Body of pancreas (tissue), 4 donors: ENCODE measurements at regions not wholly inside any gene's neighbourhood (a gene's known extent, or its start where the extent isn't known, plus 50 kb on each side); places are given as distances from the start of the nearest gene placed in this dataset.

Source experiments
- ATAC-seq: fragments of 150-250 bp; one replicate; pipeline ENCODE4 v1.9.1; 2016
- DNase-seq, 4 donors: peaks; one replicate each; pipeline ENCODE4 v3.0.0-alpha.2; 2019
- H3K27ac ChIP-seq, 4 donors: fragments of 200-600 bp; sonication (generic); 1 replicate in 3 of 4; 2 replicates in 1 of 4; pipeline versions ENCODE4 v1.5.1 to v1.6.1; 2016 to 2019; ENCODE audit warnings: mild to moderate bottlenecking in 1 of 4, mixed read lengths in 1 of 4, moderate library complexity in 1 of 4
- H3K27me3 ChIP-seq, 2 donors: fragments of 200-600 bp; sonication (generic); one replicate each; pipeline ENCODE4 v1.6.0; 2016; ENCODE audit warnings: mild to moderate bottlenecking in 1 of 2
- H3K36me3 ChIP-seq, 2 donors: fragments of 200-600 bp; sonication (generic); replicated peaks in 1 of 2; 2 replicates each; pipeline ENCODE4 v1.5.1; 2016; ENCODE audit warnings: low read depth in 2 of 2; ENCODE audit not compliant: insufficient read depth in 1 of 2
- H3K4me1 ChIP-seq: fragments of 200-600 bp; sonication (generic); one replicate; pipeline ENCODE4 v1.6.0; 2016
- H3K4me3 ChIP-seq, 2 donors: fragments of 200-600 bp; sonication (generic); 1 replicate in 1 of 2; 2 replicates in 1 of 2; pipeline ENCODE4 v1.5.1; 2016 to 2019
- H3K9me3 ChIP-seq, 3 donors: fragments of 200-600 bp; sonication (generic); 1 replicate in 2 of 3; 2 replicates in 1 of 3; pipeline ENCODE4 v1.5.1; 2016
- CTCF ChIP-seq, 7 experiments: fragments of 450-650 bp in 4 of 7; fragments of 200-600 bp in 3 of 7; sonication (generic) in 3 of 7; IDR thresholded peaks; one replicate each; pipeline ENCODE4 v1.5.1; 2016 to 2019; ENCODE audit warnings: antibody characterized with exemption in 7 of 7
- POLR2A ChIP-seq, 3 donors: fragments of 450-650 bp; IDR thresholded peaks; one replicate each; pipeline ENCODE4 v1.6.1; 2016; ENCODE audit warnings: antibody characterized with exemption in 3 of 3, mild to moderate bottlenecking in 2 of 3
- WGBS, 2 donors: methylation state at CpG; one replicate each; pipeline ENCODE4 v1.1.5; 2017; 5-methylcytosine and 5-hydroxymethylcytosine counted together
- intact Hi-C: fragments of 100-400 bp; cut with DNase I; formaldehyde crosslinking; loops from one replicate; pipeline ENCODE4 v1.15.1; 2023

GRCh38 chr18:41338341-41338740 is 616.7 kb upstream of the PIK3C3 start:
- ATAC-seq (no peak), DNase-seq (no peak)
- Histone ChIP-seq H3K4me1 (no peaks in the 10 kb centered on the region), H3K36me3 (no peaks in the 10 kb centered on the region), H3K27me3 (no peaks in the 10 kb centered on the region), H3K9me3 (no peaks in the 10 kb centered on the region), H3K27ac (no peak overlapping the region), H3K4me3 (no peak overlapping the region)
- no peak for TF ChIP-seq POLR2A (IDR thresholded peaks at IDR 0.05)
- whole genome bisulfite sequencing, 2 donors: 24 to 30% methylated on average over 1 of the region's 1 CpG
- intact Hi-C loops: no loop called here

GRCh38 chr18:41331661-41332060 is 623.4 kb upstream of the PIK3C3 start:
- H3K27ac ChIP-seq: no peak overlapping the region
- ATAC-seq (no peak), DNase-seq (no peak)
- no peaks in the 10 kb centered on the region for H3K27me3 ChIP-seq
- H3K9me3 ChIP-seq: no peaks in the 10 kb centered on the region
- intact Hi-C loops: no loop called here
- no peak overlapping the region for H3K4me3 ChIP-seq
- no peaks in the 10 kb centered on the region for H3K36me3 ChIP-seq
- no peaks in the 10 kb centered on the region for H3K4me1 ChIP-seq
- TF ChIP-seq CTCF (IDR thresholded peaks at IDR 0.05) (no peak), POLR2A (IDR thresholded peaks at IDR 0.05) (no peak)
- WGBS, 2 donors: 47 to 48% methylated on average over 1 of the region's 1 CpG

GRCh38 chr18:41326311-41326710 is 628.7 kb upstream of the PIK3C3 start:
- Histone ChIP-seq H3K4me3 (no peak overlapping the region), H3K9me3 (no peaks in the 10 kb centered on the region), H3K27me3 (no peaks in the 10 kb centered on the region), H3K36me3 (no peaks in the 10 kb centered on the region), H3K4me1 (no peaks in the 10 kb centered on the region), H3K27ac (no peak overlapping the region)
- TF ChIP-seq CTCF (IDR thresholded peaks at IDR 0.05): no peak
- TF ChIP-seq POLR2A (IDR thresholded peaks at IDR 0.05): no peak
- DNase-seq (no peak), ATAC-seq (no peak)
- intact Hi-C loops: no loop called here
- 36 to 56% methylated on average over 2 of the region's 2 CpGs for WGBS, 2 donors

- Histone ChIP-seq H3K27me3 (no peaks in the 10 kb centered on the region), H3K36me3 (no peaks in the 10 kb centered on the region), H3K9me3 (no peaks in the 10 kb centered on the region), H3K27ac (no peak overlapping the region), H3K4me3 (no peak overlapping the region), H3K4me1 (no peaks in the 10 kb centered on the region)
- DNase-seq (no peak), ATAC-seq (no peak)
- TF ChIP-seq CTCF (IDR thresholded peaks at IDR 0.05) (no peak), POLR2A (IDR thresholded peaks at IDR 0.05) (no peak)
- WGBS, 2 donors: 57 to 65% methylated on average over 2 of the region's 2 CpGs
- intact Hi-C loops: no loop called here
Measured at GRCh38 chr18:41324934-41325333, 630.1 kb upstream of the PIK3C3 start.

GRCh38 chr18:41324020-41324791 is 630.8 kb upstream of the PIK3C3 start:
- no peak for ATAC-seq
- H3K36me3 ChIP-seq: no peaks in the 10 kb centered on the region
- H3K4me3 ChIP-seq: no peak overlapping the region
- TF ChIP-seq POLR2A (IDR thresholded peaks at IDR 0.05): no peak
- TF ChIP-seq CTCF (IDR thresholded peaks at IDR 0.05): no peak
- H3K4me1 ChIP-seq: no peaks in the 10 kb centered on the region
- intact Hi-C loops: no loop called here
- DNase-seq: no peak
- no peaks in the 10 kb centered on the region for H3K9me3 ChIP-seq
- H3K27me3 ChIP-seq: no peaks in the 10 kb centered on the region
- WGBS, 2 donors: 44 to 53% methylated on average over 2 of the region's 2 CpGs
- H3K27ac ChIP-seq: no peak overlapping the region
